Stimulated activated CD8-positive, alpha-beta memory T cell treated with anti-CD3 and anti-CD28 coated beads, Interleukin-7, amount 100 ng/mL, for 24 hours (primary cell): ENCODE measurements at regions not wholly inside any gene's neighbourhood (a gene's known extent, or its start where the extent isn't known, plus 50 kb on each side); places are given as distances from the start of the nearest gene placed in this dataset.

Experiments used
- DNase-seq: peaks from one replicate; pipeline ENCODE4 v3.0.0-alpha.2; 2020; ENCODE audit warnings: low read depth

- DNase-seq, result no peak
These were observed 53.4 kb upstream of the GJB5 start for GRCh38 chr1:34701326-34702060.
